ENCODE measurements at regions not wholly inside any gene's neighbourhood (a gene's known extent, or its start where the extent isn't known, plus 50 kb on each side); places are given as distances from the start of the nearest gene placed in this dataset.

DNA sequence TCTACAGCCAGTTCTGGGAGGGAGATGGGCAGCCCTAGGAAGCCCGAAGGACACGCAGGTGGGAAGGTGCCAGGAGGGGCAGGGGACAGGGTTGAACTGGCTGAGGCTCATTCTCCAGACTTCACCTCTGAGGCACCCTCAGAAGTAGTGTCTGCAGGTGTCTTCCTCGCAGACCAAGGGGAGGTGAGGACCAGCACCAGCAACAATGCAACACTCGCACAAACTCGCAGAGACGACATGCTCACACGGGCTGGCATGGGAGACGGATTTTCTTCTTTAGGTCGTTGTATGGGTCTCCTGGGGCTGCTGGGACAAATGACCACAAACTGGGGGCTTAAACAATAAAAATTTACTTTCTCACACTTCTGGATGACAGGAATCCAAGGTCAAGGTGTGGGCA, 132.2 kb upstream of the FOXF1 start:
- Histone ChIP-seq H3K36me3 (ENCODE audit: control insufficient read depth, insufficient read depth, low read length) (no peaks in the 10 kb centered on the region), H3K27me3 (ENCODE audit: control insufficient read depth, insufficient read depth, low read length) (no peaks in the 10 kb centered on the region), H3K27ac (ENCODE audit: low read length) (no peak overlapping the region), H3K9me3 (ENCODE audit: control insufficient read depth, insufficient read depth, low read depth, low read length) (no peaks in the 10 kb centered on the region), H3K4me3 (ENCODE audit: low read depth in 2 of 2, low read length in 2 of 2) (no peak overlapping the region), H3K4me1 (ENCODE audit: control insufficient read depth, insufficient read depth, low read length) (no peaks in the 10 kb centered on the region)
- TF ChIP-seq POLR2AphosphoS5 (IDR thresholded peaks at IDR 0.05; ENCODE audit: low read depth, low read length) (no peak), TCF7L2 (IDR thresholded peaks at IDR 0.05; ENCODE audit: low read depth, low read length) (no peak), SIN3A (IDR thresholded peaks at IDR 0.05; ENCODE audit: borderline replicate concordance, insufficient read depth, low read depth, low read length) (no peak)
- TF ChIP-seq, protein P1, sequence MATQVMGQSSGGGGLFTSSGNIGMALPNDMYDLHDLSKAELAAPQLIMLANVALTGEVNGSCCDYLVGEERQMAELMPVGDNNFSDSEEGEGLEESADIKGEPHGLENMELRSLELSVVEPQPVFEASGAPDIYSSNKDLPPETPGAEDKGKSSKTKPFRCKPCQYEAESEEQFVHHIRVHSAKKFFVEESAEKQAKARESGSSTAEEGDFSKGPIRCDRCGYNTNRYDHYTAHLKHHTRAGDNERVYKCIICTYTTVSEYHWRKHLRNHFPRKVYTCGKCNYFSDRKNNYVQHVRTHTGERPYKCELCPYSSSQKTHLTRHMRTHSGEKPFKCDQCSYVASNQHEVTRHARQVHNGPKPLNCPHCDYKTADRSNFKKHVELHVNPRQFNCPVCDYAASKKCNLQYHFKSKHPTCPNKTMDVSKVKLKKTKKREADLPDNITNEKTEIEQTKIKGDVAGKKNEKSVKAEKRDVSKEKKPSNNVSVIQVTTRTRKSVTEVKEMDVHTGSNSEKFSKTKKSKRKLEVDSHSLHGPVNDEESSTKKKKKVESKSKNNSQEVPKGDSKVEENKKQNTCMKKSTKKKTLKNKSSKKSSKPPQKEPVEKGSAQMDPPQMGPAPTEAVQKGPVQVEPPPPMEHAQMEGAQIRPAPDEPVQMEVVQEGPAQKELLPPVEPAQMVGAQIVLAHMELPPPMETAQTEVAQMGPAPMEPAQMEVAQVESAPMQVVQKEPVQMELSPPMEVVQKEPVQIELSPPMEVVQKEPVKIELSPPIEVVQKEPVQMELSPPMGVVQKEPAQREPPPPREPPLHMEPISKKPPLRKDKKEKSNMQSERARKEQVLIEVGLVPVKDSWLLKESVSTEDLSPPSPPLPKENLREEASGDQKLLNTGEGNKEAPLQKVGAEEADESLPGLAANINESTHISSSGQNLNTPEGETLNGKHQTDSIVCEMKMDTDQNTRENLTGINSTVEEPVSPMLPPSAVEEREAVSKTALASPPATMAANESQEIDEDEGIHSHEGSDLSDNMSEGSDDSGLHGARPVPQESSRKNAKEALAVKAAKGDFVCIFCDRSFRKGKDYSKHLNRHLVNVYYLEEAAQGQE (IDR thresholded peaks at IDR 0.05; ENCODE audit: insufficient read depth in 1 of 2, low read depth in 2 of 2, low read length in 1 of 2) = no peak
- TF ChIP-seq, protein P2, sequence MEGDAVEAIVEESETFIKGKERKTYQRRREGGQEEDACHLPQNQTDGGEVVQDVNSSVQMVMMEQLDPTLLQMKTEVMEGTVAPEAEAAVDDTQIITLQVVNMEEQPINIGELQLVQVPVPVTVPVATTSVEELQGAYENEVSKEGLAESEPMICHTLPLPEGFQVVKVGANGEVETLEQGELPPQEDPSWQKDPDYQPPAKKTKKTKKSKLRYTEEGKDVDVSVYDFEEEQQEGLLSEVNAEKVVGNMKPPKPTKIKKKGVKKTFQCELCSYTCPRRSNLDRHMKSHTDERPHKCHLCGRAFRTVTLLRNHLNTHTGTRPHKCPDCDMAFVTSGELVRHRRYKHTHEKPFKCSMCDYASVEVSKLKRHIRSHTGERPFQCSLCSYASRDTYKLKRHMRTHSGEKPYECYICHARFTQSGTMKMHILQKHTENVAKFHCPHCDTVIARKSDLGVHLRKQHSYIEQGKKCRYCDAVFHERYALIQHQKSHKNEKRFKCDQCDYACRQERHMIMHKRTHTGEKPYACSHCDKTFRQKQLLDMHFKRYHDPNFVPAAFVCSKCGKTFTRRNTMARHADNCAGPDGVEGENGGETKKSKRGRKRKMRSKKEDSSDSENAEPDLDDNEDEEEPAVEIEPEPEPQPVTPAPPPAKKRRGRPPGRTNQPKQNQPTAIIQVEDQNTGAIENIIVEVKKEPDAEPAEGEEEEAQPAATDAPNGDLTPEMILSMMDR (IDR thresholded peaks at IDR 0.05) = no peak
- intact Hi-C loops (cut with micrococcal nuclease; ENCODE audit: unreplicated experiment) (no loop called here), in situ Hi-C loops (cut with HindIII; ENCODE audit: low pct_unique_long_range_greater_than_20kb, low sequenced_read_pairs) (no loop called here)
- CTCF ChIA-PET = no interaction called here
- POLR2A ChIA-PET = no interaction called here
- DNase-seq (ENCODE audit: low read depth, low spot score) = no peak
- no TSS peak for BruUV-seq (replicated peaks)
- no peak for ATAC-seq

DNA sequence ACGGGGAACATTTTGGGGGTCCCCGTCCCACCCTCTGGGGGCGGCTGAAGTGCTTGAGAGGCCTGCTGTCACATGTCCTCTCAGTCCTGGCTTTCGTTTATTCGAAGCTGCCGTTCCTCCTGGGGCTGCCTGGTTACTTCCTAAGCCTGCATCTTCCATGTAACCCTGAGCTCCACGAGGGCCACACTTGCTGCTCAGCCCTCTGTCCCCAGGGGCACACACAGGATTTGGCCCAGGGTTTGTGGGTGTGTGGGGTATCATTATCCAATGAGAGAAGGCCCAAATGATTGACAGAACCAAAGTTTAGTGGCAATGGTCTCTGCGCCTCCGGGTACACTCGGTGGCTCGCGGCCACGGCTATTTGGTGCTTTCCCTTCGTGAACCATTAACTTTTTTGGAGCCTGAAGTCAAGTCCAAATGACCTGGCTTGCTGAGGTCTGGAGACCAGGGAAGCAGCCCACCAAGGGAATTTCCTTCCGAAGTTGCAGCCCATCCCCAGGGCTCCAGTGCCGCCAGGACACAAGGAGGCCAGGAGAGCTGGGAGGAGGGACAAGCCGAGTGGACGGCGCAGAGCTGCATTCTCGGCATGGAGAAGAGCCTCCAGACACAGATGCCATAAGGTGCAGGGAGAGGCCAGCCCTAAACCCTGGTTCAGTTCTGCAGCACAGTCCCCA, 131.4 kb upstream of the FOXF1 start:
- DNase-seq (ENCODE audit: low read depth, low spot score) = no peak
- ChIA-PET POLR2A (no interaction called here), CTCF (no interaction called here)
- BruUV-seq (replicated peaks) = no TSS peak
- ATAC-seq = no peak
- TF ChIP-seq TCF7L2 (IDR thresholded peaks at IDR 0.05; ENCODE audit: low read depth, low read length) = no peak
- TF ChIP-seq, protein P1 (IDR thresholded peaks at IDR 0.05; ENCODE audit: insufficient read depth in 1 of 2, low read depth in 2 of 2, low read length in 1 of 2) = no peak
- TF ChIP-seq, protein P2 (IDR thresholded peaks at IDR 0.05) = no peak
- Histone ChIP-seq H3K9me3 (ENCODE audit: control insufficient read depth, insufficient read depth, low read depth, low read length) (no peaks in the 10 kb centered on the region), H3K4me3 (ENCODE audit: low read depth in 2 of 2, low read length in 2 of 2) (no peak overlapping the region), H3K27me3 (ENCODE audit: control insufficient read depth, insufficient read depth, low read length) (no peaks in the 10 kb centered on the region), H3K36me3 (ENCODE audit: control insufficient read depth, insufficient read depth, low read length) (no peaks in the 10 kb centered on the region), H3K4me1 (ENCODE audit: control insufficient read depth, insufficient read depth, low read length) (no peaks in the 10 kb centered on the region), H3K27ac (ENCODE audit: low read length) (no peak overlapping the region)
- intact Hi-C loops (cut with micrococcal nuclease; ENCODE audit: unreplicated experiment) (no loop called here), in situ Hi-C loops (cut with HindIII; ENCODE audit: low pct_unique_long_range_greater_than_20kb, low sequenced_read_pairs) (no loop called here)

Measured in Panc1 (cell line).